Lower lobe of right lung (tissue), 2 donors: ENCODE measurements at regions not wholly inside any gene's neighbourhood (a gene's known extent, or its start where the extent isn't known, plus 50 kb on each side); places are given as distances from the start of the nearest gene placed in this dataset.

Experiments used
- ATAC-seq, 2 donors: fragments of 200-7000 bp; cut with Tn5 transposase; one replicate each; pipeline ENCODE4 v1.9.1; 2020 to 2022; ENCODE audit warnings: mild to moderate bottlenecking in 2 of 2, moderate library complexity in 2 of 2
- DNase-seq: peaks from one replicate; pipeline ENCODE4 v3.0.0-alpha.2; 2020
- H3K27ac ChIP-seq: fragments of 200-600 bp; one replicate; pipeline ENCODE4 v1.8.0; 2022
- H3K27me3 ChIP-seq: fragments of 200-600 bp; one replicate; pipeline ENCODE4 v1.8.0; 2022; ENCODE audit warnings: low read depth
- H3K36me3 ChIP-seq: fragments of 200-600 bp; one replicate; pipeline ENCODE4 v1.8.0; 2022; ENCODE audit warnings: mild to moderate bottlenecking
- H3K4me1 ChIP-seq: fragments of 200-600 bp; one replicate; pipeline ENCODE4 v1.8.0; 2022
- H3K4me3 ChIP-seq: fragments of 200-600 bp; one replicate; pipeline ENCODE4 v1.8.0; 2022; ENCODE audit warnings: mild to moderate bottlenecking
- H3K9me3 ChIP-seq: fragments of 200-600 bp; one replicate; pipeline ENCODE4 v1.8.0; 2022
- CTCF ChIP-seq: fragments of 200-600 bp; IDR thresholded peaks from one replicate; pipeline ENCODE4 v1.8.0; 2022; ENCODE audit warnings: antibody characterized with exemption, mild to moderate bottlenecking
- intact Hi-C: fragments of 100-400 bp; cut with DNase I; formaldehyde crosslinking; loops from one replicate; pipeline ENCODE4 v1.11.0; 2022
- donor health status: DM: no; HTN: yes; CAD: no; lungs with severe emphysema.

DNA sequence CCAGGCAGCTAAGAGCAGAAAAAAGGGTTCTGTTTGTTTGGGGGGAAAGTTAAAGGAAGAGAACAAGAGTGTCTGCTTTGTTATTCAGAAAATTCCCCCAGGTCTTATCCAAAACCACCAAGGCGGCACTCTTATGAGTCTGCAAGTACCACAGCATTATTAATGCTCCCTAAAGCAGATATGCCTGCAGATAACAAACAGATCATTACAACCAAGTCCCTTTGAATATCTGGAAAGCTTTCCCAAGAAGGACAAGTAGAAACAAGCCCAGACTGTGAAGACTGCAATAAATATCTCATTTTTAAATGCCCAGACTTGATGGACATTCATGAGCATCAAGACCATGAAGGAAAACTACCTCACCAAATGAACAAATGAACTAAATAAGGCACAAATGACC is 278.6 kb upstream of the TMEFF2 start:
- Histone ChIP-seq H3K27ac (no peak overlapping the region), H3K36me3 (no peaks in the 10 kb centered on the region), H3K4me3 (no peak overlapping the region), H3K9me3 (no peaks in the 10 kb centered on the region), H3K4me1 (no peaks in the 10 kb centered on the region), H3K27me3 (no peaks in the 10 kb centered on the region)
- no peak for DNase-seq
- no peak for ATAC-seq
- intact Hi-C loops, result no loop called here
- no peak for TF ChIP-seq CTCF

DNA sequence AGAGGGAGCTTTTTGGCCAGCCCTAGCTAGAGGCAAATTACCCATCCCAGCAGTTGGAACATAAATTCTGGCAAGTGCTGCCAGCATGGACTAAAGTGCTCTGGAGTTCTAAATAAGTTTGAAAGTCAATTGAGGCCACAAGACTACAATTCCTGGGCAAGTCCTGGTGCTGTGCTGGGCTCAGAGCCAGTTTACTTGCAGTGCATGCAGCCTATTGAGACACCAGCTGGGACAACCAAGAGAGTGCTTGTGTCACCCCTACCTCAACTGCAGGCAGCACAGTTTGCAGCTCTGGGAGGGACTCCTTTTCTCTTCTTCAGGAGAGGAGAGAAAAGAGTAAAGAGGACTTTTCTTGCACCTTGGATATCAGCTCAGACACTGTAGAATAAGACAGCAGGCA is 277.2 kb upstream of the TMEFF2 start:
- Histone ChIP-seq H3K4me1 (no peaks in the 10 kb centered on the region), H3K9me3 (no peaks in the 10 kb centered on the region), H3K27me3 (no peaks in the 10 kb centered on the region), H3K27ac (no peak overlapping the region), H3K36me3 (no peaks in the 10 kb centered on the region), H3K4me3 (no peak overlapping the region)
- ATAC-seq (no peak), DNase-seq (no peak)
- intact Hi-C loops, result no loop called here
- TF ChIP-seq CTCF, result no peak

DNA sequence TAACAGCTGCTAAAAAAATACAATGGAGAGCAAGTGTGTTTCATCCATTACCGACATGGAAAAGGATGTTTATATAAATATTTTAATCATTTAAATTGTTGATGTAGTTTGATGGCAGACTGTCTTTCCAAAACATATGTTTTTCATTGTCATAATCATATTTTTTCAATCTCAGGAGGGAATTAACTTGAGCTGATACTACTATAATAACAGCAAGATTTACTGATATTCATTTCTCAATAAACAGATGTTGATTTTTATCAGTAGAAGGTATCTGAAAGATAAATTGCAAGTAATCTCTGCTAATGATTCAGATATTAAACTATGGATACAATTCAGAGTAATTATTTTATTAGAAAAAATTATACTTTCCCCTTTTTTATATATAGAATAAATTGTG is 274.9 kb upstream of the TMEFF2 start:
- DNase-seq (no peak), ATAC-seq (no peak)
- no peaks in the 10 kb centered on the region for H3K4me1 ChIP-seq
- intact Hi-C loops, result no loop called here
- H3K36me3 ChIP-seq, result no peaks in the 10 kb centered on the region
- H3K4me3 ChIP-seq, result no peak overlapping the region
- no peaks in the 10 kb centered on the region for H3K27me3 ChIP-seq
- H3K27ac ChIP-seq, result no peak overlapping the region
- no peak for TF ChIP-seq CTCF
- no peaks in the 10 kb centered on the region for H3K9me3 ChIP-seq

DNA sequence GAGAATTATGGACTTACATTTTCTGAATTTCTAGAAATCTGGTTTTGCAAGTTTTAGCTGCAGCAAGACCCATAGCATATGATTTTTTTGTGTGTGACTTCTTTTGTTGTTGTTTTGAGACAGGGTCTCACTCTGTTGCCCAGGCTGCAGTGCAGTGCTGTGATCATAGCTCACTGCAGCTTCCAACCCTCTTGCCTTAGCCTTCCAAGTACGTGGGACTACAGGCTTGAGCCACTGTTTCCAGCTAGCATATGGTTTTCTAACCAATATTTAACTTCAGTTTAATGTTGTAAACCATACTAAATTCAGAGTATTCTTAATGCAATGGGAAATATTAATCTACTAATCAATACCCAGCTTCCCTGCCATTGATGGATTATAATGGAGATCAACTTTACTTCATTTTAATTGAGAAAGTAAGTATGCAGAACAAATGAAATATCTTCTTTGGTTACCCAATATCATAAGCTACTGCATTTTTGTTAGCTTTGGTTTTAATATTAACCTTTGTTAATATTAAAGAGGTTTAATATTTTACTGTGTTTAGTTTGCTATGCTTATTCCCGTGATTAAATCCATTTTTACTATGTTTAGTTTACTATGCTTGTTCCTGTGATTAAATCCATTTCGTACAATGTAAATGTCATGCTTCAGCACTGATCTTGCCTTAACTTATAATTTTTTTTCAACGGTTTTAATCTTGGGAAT is 273.4 kb upstream of the TMEFF2 start:
- H3K4me3 ChIP-seq, result no peak overlapping the region
- H3K27ac ChIP-seq, result no peak overlapping the region
- no peaks in the 10 kb centered on the region for H3K4me1 ChIP-seq
- DNase-seq, result no peak
- intact Hi-C loops, result no loop called here
- TF ChIP-seq CTCF, result no peak
- no peaks in the 10 kb centered on the region for H3K36me3 ChIP-seq
- no peaks in the 10 kb centered on the region for H3K9me3 ChIP-seq
- no peaks in the 10 kb centered on the region for H3K27me3 ChIP-seq
- no peak for ATAC-seq

- no peak for ATAC-seq
- intact Hi-C loops, result no loop called here
- no peaks in the 10 kb centered on the region for H3K36me3 ChIP-seq
- no peaks in the 10 kb centered on the region for H3K27me3 ChIP-seq
- H3K4me3 ChIP-seq, result no peak overlapping the region
- H3K4me1 ChIP-seq, result no peaks in the 10 kb centered on the region
- H3K27ac ChIP-seq, result no peak overlapping the region
- no peaks in the 10 kb centered on the region for H3K9me3 ChIP-seq
- no peak for TF ChIP-seq CTCF
- no peak for DNase-seq
Measured at GRCh38 chr2:192465141-192465540, 270.4 kb upstream of the TMEFF2 start.
